Tibial nerve (tissue), 4 donors: ENCODE measurements at regions not wholly inside any gene's neighbourhood (a gene's known extent, or its start where the extent isn't known, plus 50 kb on each side); places are given as distances from the start of the nearest gene placed in this dataset.

Experiments
- EP300 ChIP-seq, 2 donors: sonication (generic); formaldehyde crosslinking; IDR thresholded peaks; one replicate each; pipeline ENCODE4 v1.6.1; 2017; ENCODE audit warnings: antibody characterized with exemption in 2 of 2, mild to moderate bottlenecking in 1 of 2
- POLR2A ChIP-seq, 2 donors: fragments of 450-650 bp; IDR thresholded peaks; one replicate each; pipeline ENCODE4 v1.6.1; 2017; ENCODE audit warnings: antibody characterized with exemption in 2 of 2, mild to moderate bottlenecking in 2 of 2, moderate library complexity in 2 of 2
- TF ChIP-seq, protein P1 (sequence below), 5 experiments: fragments of 200-600 bp in 3 of 5; fragments of 450-650 bp in 2 of 5; sonication (generic) in 3 of 5; IDR thresholded peaks; one replicate each; pipeline ENCODE4 v1.5.1; 2016 to 2019; ENCODE audit warnings: antibody characterized with exemption in 5 of 5, mild to moderate bottlenecking in 3 of 5, moderate library complexity in 2 of 5

DNA sequence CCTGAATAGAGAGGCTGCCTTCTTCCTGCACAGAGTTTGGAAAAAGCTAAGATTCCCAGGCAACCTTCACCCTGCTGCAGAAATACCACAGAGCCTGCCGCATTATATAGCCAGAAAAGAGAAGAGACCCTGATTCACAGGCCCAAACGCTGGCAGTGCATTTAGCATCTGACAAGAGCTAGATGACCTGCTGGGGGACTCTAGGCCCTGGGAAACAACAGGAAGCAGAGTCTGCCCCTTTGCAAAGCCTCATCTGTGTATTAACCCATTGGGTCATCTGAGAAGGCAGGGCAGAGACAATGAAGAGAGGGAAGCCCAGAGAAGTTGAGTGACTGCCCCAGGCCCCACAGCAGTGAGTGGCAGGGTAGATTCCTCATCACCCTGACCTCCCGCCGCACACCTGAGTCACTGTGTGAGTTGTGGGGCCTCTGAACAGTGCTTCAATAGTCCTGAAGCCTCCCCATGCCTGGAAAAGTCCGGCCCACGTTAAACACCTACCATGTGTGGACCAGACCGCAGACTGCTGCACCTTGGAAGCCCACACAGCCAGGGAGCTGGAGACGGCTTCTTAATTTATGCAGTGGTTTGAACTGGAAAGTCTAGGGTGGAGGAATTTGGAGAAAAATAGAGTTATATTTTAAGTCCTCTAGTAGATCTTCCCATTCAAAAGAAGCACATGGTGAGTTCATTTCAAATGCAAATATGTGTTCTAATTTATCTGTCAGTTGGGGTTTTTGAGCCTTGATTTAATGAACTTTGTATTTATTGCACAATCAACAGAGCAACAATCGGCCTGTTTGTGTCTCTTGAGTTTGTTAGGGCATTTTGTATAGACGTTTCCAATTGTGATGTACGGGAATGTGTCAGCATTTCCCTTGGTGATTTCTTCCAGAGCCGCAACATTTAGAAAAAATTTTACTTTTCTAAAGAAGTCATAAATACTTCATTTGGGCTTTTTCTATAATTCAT, 80.4 kb upstream of the GPR26 start:
- TF ChIP-seq, protein P1, sequence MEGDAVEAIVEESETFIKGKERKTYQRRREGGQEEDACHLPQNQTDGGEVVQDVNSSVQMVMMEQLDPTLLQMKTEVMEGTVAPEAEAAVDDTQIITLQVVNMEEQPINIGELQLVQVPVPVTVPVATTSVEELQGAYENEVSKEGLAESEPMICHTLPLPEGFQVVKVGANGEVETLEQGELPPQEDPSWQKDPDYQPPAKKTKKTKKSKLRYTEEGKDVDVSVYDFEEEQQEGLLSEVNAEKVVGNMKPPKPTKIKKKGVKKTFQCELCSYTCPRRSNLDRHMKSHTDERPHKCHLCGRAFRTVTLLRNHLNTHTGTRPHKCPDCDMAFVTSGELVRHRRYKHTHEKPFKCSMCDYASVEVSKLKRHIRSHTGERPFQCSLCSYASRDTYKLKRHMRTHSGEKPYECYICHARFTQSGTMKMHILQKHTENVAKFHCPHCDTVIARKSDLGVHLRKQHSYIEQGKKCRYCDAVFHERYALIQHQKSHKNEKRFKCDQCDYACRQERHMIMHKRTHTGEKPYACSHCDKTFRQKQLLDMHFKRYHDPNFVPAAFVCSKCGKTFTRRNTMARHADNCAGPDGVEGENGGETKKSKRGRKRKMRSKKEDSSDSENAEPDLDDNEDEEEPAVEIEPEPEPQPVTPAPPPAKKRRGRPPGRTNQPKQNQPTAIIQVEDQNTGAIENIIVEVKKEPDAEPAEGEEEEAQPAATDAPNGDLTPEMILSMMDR (IDR thresholded peaks at IDR 0.05) = no peak
- TF ChIP-seq POLR2A (IDR thresholded peaks at IDR 0.05) (no peak), EP300 (IDR thresholded peaks at IDR 0.05) (no peak)
